HFFc6 (cell line): ENCODE measurements at regions not wholly inside any gene's neighbourhood (a gene's known extent, or its start where the extent isn't known, plus 50 kb on each side); places are given as distances from the start of the nearest gene placed in this dataset.

Experiments used
- DNase-seq: peaks from one replicate; pipeline ENCODE4 v3.0.0-alpha.2; 2018
- H3K27ac Mint-ChIP-seq: 2 replicates; pipeline ENCODE4 v1.8.0; 2020; ENCODE audit warnings: mild to moderate bottlenecking, mixed read lengths
- H3K27me3 Mint-ChIP-seq: 2 replicates; pipeline ENCODE4 v1.8.0; 2021; ENCODE audit warnings: mild to moderate bottlenecking, moderate library complexity, mixed read lengths; ENCODE audit not compliant: insufficient read depth
- H3K36me3 Mint-ChIP-seq: 2 replicates; pipeline ENCODE4 v1.8.0; 2021; ENCODE audit warnings: low read depth, mixed read lengths
- H3K4me1 Mint-ChIP-seq: 2 replicates; pipeline ENCODE4 v1.8.0; 2020; ENCODE audit warnings: low read depth, mixed read lengths
- H3K4me3 Mint-ChIP-seq: 2 replicates; pipeline ENCODE4 v1.8.0; 2020; ENCODE audit warnings: mild to moderate bottlenecking, moderate library complexity, mixed read lengths
- H3K9me3 Mint-ChIP-seq: 2 replicates; pipeline ENCODE4 v1.8.0; 2020; ENCODE audit warnings: mild to moderate bottlenecking, mixed read lengths
- TF ChIP-seq, protein P1 (sequence below): fragments of 200-600 bp; sonication (generic); IDR thresholded peaks from 2 replicates; pipeline ENCODE4 v1.5.0; 2021; ENCODE audit warnings: antibody characterized with exemption, mild to moderate bottlenecking

DNA sequence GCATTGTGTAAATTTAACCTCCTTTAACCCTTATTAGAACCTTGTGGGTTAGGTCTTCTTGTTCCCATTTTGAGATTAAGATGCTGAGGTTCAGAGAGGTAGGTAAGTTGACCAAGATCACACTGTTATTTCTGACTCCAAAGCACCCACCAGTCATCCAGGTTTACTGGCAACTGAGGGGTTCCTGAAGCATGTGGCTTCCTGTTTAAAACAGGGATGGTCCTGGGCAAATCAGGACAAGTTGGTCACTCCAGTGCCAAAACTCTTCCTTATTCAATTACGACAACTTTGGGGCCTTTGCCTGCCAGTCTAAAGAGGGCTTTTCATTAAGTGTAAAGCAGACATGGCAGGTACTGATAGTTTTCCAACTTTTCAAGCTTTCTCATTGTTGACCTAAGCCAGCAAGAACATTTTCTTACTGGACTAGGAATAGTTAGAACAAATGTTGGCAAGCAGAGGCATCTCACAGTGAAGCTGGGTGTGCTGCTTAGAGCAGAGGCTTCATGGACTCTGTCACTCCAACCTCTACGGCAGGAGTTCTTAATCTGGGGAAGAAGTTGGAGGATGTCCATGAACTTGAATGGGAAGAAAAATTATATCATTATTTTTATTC is 149.4 kb upstream of the ADAMTS9 start:
- no peak for DNase-seq
- Mint-ChIP-seq H3K36me3 (no peaks in the 10 kb centered on the region), H3K4me1 (no peaks in the 10 kb centered on the region), H3K27ac (no peak overlapping the region), H3K27me3 (no peaks in the 10 kb centered on the region), H3K4me3 (no peak overlapping the region), H3K9me3 (peaks cover 11% of the 10 kb centered on the region)
- TF ChIP-seq, protein P1, sequence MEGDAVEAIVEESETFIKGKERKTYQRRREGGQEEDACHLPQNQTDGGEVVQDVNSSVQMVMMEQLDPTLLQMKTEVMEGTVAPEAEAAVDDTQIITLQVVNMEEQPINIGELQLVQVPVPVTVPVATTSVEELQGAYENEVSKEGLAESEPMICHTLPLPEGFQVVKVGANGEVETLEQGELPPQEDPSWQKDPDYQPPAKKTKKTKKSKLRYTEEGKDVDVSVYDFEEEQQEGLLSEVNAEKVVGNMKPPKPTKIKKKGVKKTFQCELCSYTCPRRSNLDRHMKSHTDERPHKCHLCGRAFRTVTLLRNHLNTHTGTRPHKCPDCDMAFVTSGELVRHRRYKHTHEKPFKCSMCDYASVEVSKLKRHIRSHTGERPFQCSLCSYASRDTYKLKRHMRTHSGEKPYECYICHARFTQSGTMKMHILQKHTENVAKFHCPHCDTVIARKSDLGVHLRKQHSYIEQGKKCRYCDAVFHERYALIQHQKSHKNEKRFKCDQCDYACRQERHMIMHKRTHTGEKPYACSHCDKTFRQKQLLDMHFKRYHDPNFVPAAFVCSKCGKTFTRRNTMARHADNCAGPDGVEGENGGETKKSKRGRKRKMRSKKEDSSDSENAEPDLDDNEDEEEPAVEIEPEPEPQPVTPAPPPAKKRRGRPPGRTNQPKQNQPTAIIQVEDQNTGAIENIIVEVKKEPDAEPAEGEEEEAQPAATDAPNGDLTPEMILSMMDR = no peak

DNA sequence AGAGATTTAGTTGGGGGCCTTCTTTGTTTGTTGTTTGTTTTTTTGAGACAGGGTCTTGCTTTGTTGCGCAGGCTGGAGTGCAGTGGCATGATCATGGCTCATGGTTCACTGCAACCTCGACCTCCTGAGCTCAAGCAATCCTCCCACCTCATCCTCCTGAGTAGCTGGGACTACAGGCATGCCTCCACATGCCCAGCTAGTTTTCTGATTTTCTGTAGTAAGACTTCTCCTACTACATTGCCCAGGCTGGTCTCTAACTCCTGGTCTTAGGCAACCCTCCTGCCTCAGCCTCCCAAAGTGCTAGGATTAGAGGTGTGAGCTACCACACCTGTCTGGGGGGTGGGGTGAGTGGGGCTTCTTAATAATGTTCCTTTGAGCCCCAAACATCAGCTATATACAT is 148.3 kb upstream of the ADAMTS9 start:
- DNase-seq = no peak
- Mint-ChIP-seq H3K4me1 (no peaks in the 10 kb centered on the region), H3K27me3 (no peaks in the 10 kb centered on the region), H3K36me3 (no peaks in the 10 kb centered on the region), H3K27ac (no peak overlapping the region), H3K4me3 (no peak overlapping the region), H3K9me3 (peaks cover 18% of the 10 kb centered on the region)
- TF ChIP-seq, protein P1 = no peak

DNA sequence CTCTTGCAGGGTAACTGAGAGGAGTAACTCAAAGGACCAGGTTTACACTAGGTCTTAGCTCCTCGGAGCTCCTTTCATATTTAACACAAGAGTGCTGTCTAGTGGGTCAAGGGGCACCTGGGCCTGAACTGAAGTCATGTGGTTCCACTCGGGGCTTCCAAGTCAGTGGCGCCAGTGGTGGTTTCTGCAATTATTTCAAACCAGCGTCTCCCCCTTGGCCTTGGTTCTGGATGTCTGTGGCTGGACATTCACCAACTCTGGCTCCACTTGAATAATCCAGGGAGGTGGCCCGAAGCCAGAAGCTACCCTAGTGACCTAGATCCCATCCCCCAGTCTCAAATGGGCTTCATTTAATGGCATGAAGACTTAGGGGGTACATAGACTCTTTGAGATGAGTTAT is 144.3 kb upstream of the ADAMTS9 start:
- Mint-ChIP-seq H3K4me1 (no peaks in the 10 kb centered on the region), H3K4me3 (no peak overlapping the region), H3K36me3 (no peaks in the 10 kb centered on the region), H3K27ac (no peak overlapping the region), H3K9me3 (peaks cover 15% of the 10 kb centered on the region; the same call in 1 of the 2 replicates), H3K27me3 (no peaks in the 10 kb centered on the region)
- TF ChIP-seq, protein P1 = no peak
- DNase-seq = no peak

DNA sequence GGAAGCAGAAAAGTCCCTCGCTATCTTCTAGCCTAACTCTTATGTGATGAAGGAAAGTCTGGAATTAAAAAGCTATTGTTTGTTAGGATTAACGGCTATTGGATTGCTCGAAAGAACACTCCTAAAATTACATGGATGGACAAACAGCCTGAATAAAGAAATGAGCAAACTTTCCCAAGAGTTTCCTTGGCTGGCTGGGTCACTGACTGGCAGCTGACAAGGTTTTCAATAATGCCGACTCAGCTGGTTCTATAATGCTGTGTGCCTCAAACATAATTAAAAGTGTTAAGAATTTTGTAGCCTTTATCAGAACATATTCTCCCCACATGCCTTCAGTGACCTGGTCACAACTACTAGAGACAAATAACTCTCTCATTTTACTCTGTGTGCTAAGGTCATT is 142.9 kb upstream of the ADAMTS9 start:
- no peaks in the 10 kb centered on the region for H3K36me3 Mint-ChIP-seq
- H3K27me3 Mint-ChIP-seq = no peaks in the 10 kb centered on the region
- no peaks in the 10 kb centered on the region for H3K4me1 Mint-ChIP-seq
- peaks cover 10% of the 10 kb centered on the region; the same call in 1 of the 2 replicates for H3K9me3 Mint-ChIP-seq
- TF ChIP-seq, protein P1 = no peak
- no peak overlapping the region for H3K4me3 Mint-ChIP-seq
- DNase-seq = no peak
- no peak overlapping the region for H3K27ac Mint-ChIP-seq

DNA sequence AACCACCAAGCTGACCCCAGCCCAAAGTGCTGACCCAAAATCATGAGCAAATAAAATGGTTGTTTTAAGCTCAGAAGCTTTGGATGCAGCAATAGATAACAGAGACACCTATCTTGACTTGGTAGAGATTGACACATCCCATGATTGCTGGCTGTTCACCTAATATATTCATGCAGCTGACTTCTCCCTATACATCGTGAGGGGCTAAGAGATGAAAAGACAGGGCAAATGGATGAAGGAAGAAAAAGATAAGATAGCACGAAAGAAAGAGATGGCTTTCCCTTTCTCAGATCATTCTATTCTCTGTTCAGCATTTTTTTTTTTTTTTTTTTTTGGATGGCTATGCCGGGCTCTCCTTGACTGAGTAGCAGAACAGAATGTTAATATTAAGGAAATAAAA is 141.5 kb upstream of the ADAMTS9 start:
- TF ChIP-seq, protein P1 = no peak
- Mint-ChIP-seq H3K4me1 (no peaks in the 10 kb centered on the region), H3K36me3 (no peaks in the 10 kb centered on the region), H3K4me3 (no peak overlapping the region), H3K27me3 (no peaks in the 10 kb centered on the region), H3K27ac (no peak overlapping the region), H3K9me3 (peaks cover 10% of the 10 kb centered on the region; the same call in 1 of the 2 replicates)
- no peak for DNase-seq
